T-cell (primary cell): ENCODE measurements at regions not wholly inside any gene's neighbourhood (a gene's known extent, or its start where the extent isn't known, plus 50 kb on each side); places are given as distances from the start of the nearest gene placed in this dataset.

Experiments
- ATAC-seq, 4 experiments: fragments of 200-7000 bp in 3 of 4; fragments of 150-1000 bp in 1 of 4; cut with Tn5 transposase; replicated peaks in 1 of 4; 1 replicate in 3 of 4; 2 replicates in 1 of 4; pipeline ENCODE4 v1.10.0; 2021; ENCODE audit warnings: moderate library complexity in 3 of 4, mild to moderate bottlenecking in 2 of 4, moderate number of reproducible peaks in 1 of 4
- CTCF ChIA-PET, 2 donors: fragments of 300-600 bp; sonication (Branson Sonifier 250); formaldehyde crosslinking; loops; one replicate each; lab custom pipeline; 2022; ENCODE audit warnings: antibody characterized with exemption in 2 of 2; lab: Charles Lee
- POLR2A ChIA-PET, 2 donors: fragments of 300-600 bp; sonication (Branson Sonifier 250); formaldehyde crosslinking; loops; one replicate each; lab custom pipeline; 2022; ENCODE audit warnings: antibody characterized with exemption in 2 of 2; lab: Charles Lee
- DNase-seq, 35 experiments: peaks; one replicate each; pipeline versions ENCODE4 v3.0.0 to v3.0.0-alpha.2; 2013 to 2023
- H3K27ac ChIP-seq: one replicate; pipeline ENCODE4 v1.5.1; 2013; ENCODE audit warnings: low read length
- H3K27me3 ChIP-seq, 2 experiments: replicated peaks in 1 of 2; 1 replicate in 1 of 2; 2 replicates in 1 of 2; pipeline versions ENCODE4 v1.6.1 to v1.7.0; 2013; ENCODE audit warnings: low read length in 1 of 2, mixed read lengths in 1 of 2; ENCODE audit not compliant: control insufficient read depth in 2 of 2, insufficient read depth in 2 of 2; ENCODE audit errors: extremely low read depth in 1 of 2
- H3K36me3 ChIP-seq, 2 donors: 1 replicate in 1 of 2; 2 replicates in 1 of 2; pipeline versions ENCODE4 v1.6.1 to v1.7.0; 2013; ENCODE audit warnings: low read length in 1 of 2; ENCODE audit not compliant: control insufficient read depth in 2 of 2, insufficient read depth in 1 of 2; ENCODE audit errors: extremely low read depth in 1 of 2
- H3K4me1 ChIP-seq, 2 experiments: 1 replicate in 1 of 2; 2 replicates in 1 of 2; pipeline versions ENCODE4 v1.6.1 to v1.7.0; 2013; ENCODE audit warnings: low read length in 2 of 2, mixed read lengths in 1 of 2; ENCODE audit not compliant: insufficient read depth in 2 of 2, control insufficient read depth in 1 of 2; ENCODE audit errors: extremely low read depth in 1 of 2
- H3K4me3 ChIP-seq, 2 donors: 1 replicate in 1 of 2; 2 replicates in 1 of 2; pipeline versions ENCODE4 v1.5.1 to v1.7.0; 2013; ENCODE audit warnings: mild to moderate bottlenecking in 2 of 2, low read length in 1 of 2, moderate library complexity in 1 of 2; ENCODE audit not compliant: control insufficient read depth in 1 of 2; ENCODE audit errors: extremely low read depth in 1 of 2
- H3K9me3 ChIP-seq: 2 replicates; pipeline ENCODE4 v1.7.0; 2013
- H3K27ac Mint-ChIP-seq, 2 donors: one replicate each; pipeline ENCODE4 v1.8.0; 2020 to 2021; ENCODE audit warnings: mild to moderate bottlenecking in 2 of 2, mixed read lengths in 2 of 2
- H3K27me3 Mint-ChIP-seq, 2 donors: one replicate each; pipeline ENCODE4 v1.8.0; 2021 to 2022; ENCODE audit warnings: mixed read lengths in 2 of 2
- H3K36me3 Mint-ChIP-seq: one replicate; pipeline ENCODE4 v1.8.0; 2021; ENCODE audit warnings: mixed read lengths
- H3K4me1 Mint-ChIP-seq, 3 donors: one replicate each; pipeline ENCODE4 v1.8.0; 2020 to 2022; ENCODE audit warnings: mixed read lengths in 3 of 3, mild to moderate bottlenecking in 1 of 3
- H3K4me3 Mint-ChIP-seq, 3 donors: one replicate each; pipeline ENCODE4 v1.8.0; 2020 to 2022; ENCODE audit warnings: mild to moderate bottlenecking in 3 of 3, mixed read lengths in 3 of 3, moderate library complexity in 3 of 3
- H3K9me3 Mint-ChIP-seq, 3 donors: one replicate each; pipeline ENCODE4 v1.8.0; 2020 to 2022; ENCODE audit warnings: mixed read lengths in 3 of 3
- WGBS: methylation state at CpG from one replicate; pipeline ENCODE4 v1.1.5; 2013; ENCODE audit warnings: missing lambda C conversion rate; ENCODE audit not compliant: insufficient coverage; 5-methylcytosine and 5-hydroxymethylcytosine counted together

DNA sequence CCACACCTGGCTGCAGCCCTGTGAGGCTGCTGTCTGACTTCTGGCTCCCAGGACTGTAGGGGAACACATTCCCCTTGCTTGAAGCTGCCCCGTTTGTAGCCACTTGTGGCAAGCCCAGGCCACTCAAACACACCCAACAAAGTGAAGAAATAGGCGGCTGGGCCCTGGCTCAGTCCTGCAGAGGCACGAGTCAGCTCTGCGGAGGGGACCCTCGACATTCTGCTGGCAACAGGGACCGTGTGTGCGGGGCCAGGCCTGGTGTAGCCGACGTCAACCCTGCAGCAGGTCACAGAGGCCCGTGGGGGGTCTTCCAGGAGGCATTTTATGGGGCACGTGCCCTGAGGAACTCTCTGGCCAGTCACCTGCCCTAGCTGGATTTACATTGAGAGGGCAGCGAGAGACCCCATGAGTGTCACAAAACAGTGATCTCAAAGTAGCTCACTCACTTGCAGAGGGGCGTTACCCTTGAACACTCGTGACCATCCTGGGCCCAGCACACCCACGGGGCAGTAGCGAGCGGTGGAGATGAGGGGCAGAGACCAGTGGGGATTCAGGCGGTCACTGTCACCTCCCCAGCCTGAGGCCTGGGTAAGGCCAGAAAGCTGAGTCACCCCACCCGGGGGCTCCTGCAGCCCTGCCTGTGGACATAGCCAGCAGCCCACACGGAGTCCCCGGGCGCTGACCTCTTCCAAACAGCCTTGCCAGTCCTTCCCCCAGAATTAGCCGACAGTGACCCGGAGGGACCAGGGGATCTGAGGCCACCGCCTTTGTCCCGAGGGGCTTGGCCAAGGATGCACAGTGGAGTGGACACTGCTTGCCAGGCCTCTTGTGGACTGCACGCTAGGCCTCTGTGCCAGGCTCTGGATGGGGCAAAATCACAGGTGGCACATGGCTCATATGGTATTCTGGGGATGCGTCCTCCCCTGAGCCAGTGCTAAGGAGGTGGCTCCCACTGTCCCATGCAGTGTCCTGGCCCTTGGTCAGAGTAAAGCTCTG lies 139.5 kb downstream of the CTTN start:
- H3K36me3 Mint-ChIP-seq = no peaks in the 10 kb centered on the region
- H3K27me3 Mint-ChIP-seq = peaks cover 0 to 3% of the 10 kb centered on the region in 2 donors
- Histone ChIP-seq H3K4me3 (no peak overlapping the region), H3K9me3 (no peaks in the 10 kb centered on the region), H3K27me3 (peaks cover 0 to 7% of the 10 kb centered on the region in 2 experiments), H3K4me1 (no peaks in the 10 kb centered on the region), H3K27ac (no peak overlapping the region), H3K36me3 (no peaks in the 10 kb centered on the region)
- peaks cover 0 to 4% (median 0%) of the 10 kb centered on the region in 3 donors for H3K4me1 Mint-ChIP-seq
- no peak overlapping the region for H3K27ac Mint-ChIP-seq
- DNase-seq (no peak), ATAC-seq (no peak)
- no peak overlapping the region for H3K4me3 Mint-ChIP-seq
- ChIA-PET CTCF (interaction anchor here in 1 of 2 donors (0.6 kb wide), 1 partner anchor 22 kb away, joined by 9 read pairs; no protein-coding TSS in a partner anchor), POLR2A (no interaction called here)
- 76% methylated on average over 26 of the region's 28 CpGs for WGBS
- peaks cover 0 to 6% (median 3%) of the 10 kb centered on the region in 3 donors for H3K9me3 Mint-ChIP-seq

DNA sequence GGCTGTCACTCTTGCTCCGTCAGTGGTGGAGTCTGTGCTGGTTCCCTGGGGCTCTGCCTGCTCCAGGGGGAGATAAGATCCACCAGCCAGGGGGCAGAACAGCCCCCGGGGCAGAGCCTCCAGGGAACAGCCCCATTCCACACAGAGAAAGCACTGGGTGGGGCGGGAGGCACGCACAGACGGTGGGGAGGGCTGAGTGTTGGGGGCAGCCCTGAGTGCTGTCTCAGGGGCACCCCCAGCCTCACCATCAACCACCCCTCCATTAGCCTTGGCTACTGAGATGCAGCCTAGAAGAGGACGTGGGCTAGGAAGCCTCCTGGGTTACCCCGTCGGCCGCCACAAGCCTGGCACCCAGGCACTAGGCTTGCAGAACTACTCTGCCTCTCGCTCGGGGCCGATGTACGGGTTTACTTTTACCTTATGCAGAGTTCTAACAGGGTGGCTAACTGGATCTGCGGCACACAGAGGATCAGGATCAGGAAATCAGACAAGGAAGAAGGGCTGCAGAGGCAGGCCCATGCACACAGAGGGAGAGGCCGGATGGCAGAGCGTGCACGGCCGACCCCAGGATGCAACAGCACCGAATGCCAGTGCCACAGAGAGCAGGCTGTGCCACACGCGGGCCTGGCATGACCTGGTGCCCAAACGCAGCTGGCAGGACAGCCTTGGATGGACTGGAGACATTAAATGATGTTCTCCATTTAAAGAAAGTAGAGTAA lies 140.5 kb downstream of the CTTN start:
- Mint-ChIP-seq H3K4me3 (no peak overlapping the region), H3K4me1 (peaks cover 0 to 4% (median 0%) of the 10 kb centered on the region in 3 donors), H3K9me3 (peaks cover 0 to 6% (median 3%) of the 10 kb centered on the region in 3 donors), H3K27ac (no peak overlapping the region), H3K36me3 (no peaks in the 10 kb centered on the region), H3K27me3 (peaks cover 0 to 3% of the 10 kb centered on the region in 2 donors)
- H3K4me3 ChIP-seq = no peak overlapping the region
- no peaks in the 10 kb centered on the region for H3K9me3 ChIP-seq
- no peaks in the 10 kb centered on the region for H3K4me1 ChIP-seq
- no peak overlapping the region for H3K27ac ChIP-seq
- ATAC-seq (no peak), DNase-seq (no peak)
- no peaks in the 10 kb centered on the region for H3K36me3 ChIP-seq
- CTCF ChIA-PET = no interaction called here
- WGBS = 88% methylated on average over 16 of the region's 22 CpGs
- H3K27me3 ChIP-seq = peaks cover 0 to 10% of the 10 kb centered on the region in 2 experiments
- POLR2A ChIA-PET = no interaction called here

DNA sequence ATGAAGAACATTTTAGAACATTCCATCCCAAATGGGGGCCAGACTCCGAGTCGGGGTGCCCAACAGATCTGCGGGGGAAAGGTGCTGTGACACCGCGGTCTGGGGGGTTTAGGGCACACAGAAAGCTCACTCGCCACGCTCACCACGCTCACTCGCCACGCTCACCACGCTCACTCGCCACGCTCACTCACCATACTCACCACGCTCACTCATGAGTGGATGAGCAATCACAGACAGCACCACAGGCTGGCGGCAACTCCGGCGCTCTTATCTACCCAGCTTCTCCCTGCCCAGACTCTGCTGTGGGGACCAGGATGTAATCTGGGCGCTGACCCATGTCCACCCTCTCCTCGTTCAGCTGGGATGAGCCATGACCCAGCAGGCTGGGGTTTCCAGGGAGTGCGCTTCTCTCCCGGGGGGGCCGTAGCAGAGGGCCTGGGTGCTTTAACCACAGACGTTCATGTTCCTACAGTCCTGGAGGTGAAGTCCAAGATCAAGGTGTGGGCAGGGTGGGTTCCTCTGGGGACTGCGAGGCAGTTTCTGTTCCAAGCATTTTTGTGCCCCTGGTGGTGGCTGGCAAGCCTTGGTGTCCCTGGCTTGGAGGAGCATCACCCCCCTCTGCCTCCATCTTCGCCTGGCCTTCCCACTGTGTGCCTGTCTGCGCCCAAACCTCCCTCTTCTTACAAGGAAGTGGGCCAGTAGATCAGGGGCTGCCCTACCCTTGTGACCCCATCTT lies 141.2 kb downstream of the CTTN start:
- Histone ChIP-seq H3K36me3 (no peaks in the 10 kb centered on the region), H3K4me3 (no peak overlapping the region), H3K27ac (no peak overlapping the region), H3K27me3 (peaks cover 0 to 11% of the 10 kb centered on the region in 2 experiments), H3K4me1 (no peaks in the 10 kb centered on the region), H3K9me3 (no peaks in the 10 kb centered on the region)
- ChIA-PET POLR2A (no interaction called here), CTCF (no interaction called here)
- 73% methylated on average over 22 of the region's 26 CpGs for WGBS
- peaks cover 0 to 6% (median 3%) of the 10 kb centered on the region in 3 donors for H3K9me3 Mint-ChIP-seq
- H3K27me3 Mint-ChIP-seq = peaks cover 0 to 3% of the 10 kb centered on the region in 2 donors
- DNase-seq (no peak), ATAC-seq (no peak)
- H3K36me3 Mint-ChIP-seq = no peaks in the 10 kb centered on the region
- no peak overlapping the region for H3K27ac Mint-ChIP-seq
- H3K4me3 Mint-ChIP-seq = no peak overlapping the region
- H3K4me1 Mint-ChIP-seq = peaks cover 0 to 4% (median 0%) of the 10 kb centered on the region in 3 donors

DNA sequence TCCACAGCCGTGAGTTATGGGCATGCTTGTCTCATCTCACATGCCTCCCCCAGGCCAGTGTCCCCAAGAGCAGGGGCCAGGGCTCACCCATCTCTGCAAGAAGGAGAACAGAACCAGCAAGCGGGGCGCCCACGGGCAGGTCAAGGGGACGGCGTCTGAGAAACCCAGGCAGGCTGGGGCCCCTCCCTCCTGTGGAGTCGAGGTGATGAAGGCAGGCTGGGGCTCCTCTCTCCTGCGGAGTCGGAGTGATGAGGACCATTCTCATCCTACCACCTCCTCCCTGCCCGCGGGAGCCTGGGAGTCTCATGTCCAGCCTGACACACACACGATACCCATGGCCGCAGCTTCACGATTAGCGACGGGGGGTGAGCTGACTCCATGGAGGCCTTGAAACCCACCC lies 141.9 kb downstream of the CTTN start:
- Histone ChIP-seq H3K9me3 (no peaks in the 10 kb centered on the region), H3K4me3 (no peak overlapping the region), H3K27me3 (peaks cover 0 to 14% of the 10 kb centered on the region in 2 experiments), H3K4me1 (no peaks in the 10 kb centered on the region), H3K36me3 (no peaks in the 10 kb centered on the region), H3K27ac (no peak overlapping the region)
- no peak overlapping the region for H3K4me3 Mint-ChIP-seq
- H3K27me3 Mint-ChIP-seq = peaks cover 0 to 3% of the 10 kb centered on the region in 2 donors
- CTCF ChIA-PET = no interaction called here
- WGBS = 100% methylated on average over 4 of the region's 16 CpGs
- H3K9me3 Mint-ChIP-seq = peaks cover 0 to 6% (median 3%) of the 10 kb centered on the region in 3 donors
- H3K36me3 Mint-ChIP-seq = no peaks in the 10 kb centered on the region
- no peak for DNase-seq
- peaks cover 0 to 4% (median 0%) of the 10 kb centered on the region in 3 donors for H3K4me1 Mint-ChIP-seq
- POLR2A ChIA-PET = no interaction called here
- ATAC-seq = no peak
- no peak overlapping the region for H3K27ac Mint-ChIP-seq

- Mint-ChIP-seq H3K4me3 (no peak overlapping the region), H3K4me1 (peaks cover 0 to 4% (median 0%) of the 10 kb centered on the region in 3 donors), H3K9me3 (peaks cover 0 to 6% (median 3%) of the 10 kb centered on the region in 3 donors), H3K27ac (no peak overlapping the region), H3K27me3 (peaks cover under 1 to 6% of the 10 kb centered on the region in 2 donors), H3K36me3 (no peaks in the 10 kb centered on the region)
- DNase-seq = no peak
- H3K4me3 ChIP-seq = no peak overlapping the region
- POLR2A ChIA-PET = no interaction called here
- H3K27me3 ChIP-seq = peaks cover 0 to 17% of the 10 kb centered on the region in 2 experiments
- CTCF ChIA-PET = no interaction called here
- no peaks in the 10 kb centered on the region for H3K9me3 ChIP-seq
- H3K36me3 ChIP-seq = no peaks in the 10 kb centered on the region
- no peak for ATAC-seq
- no peaks in the 10 kb centered on the region for H3K4me1 ChIP-seq
- WGBS = 74% methylated on average over 9 of the region's 9 CpGs
- H3K27ac ChIP-seq = no peak overlapping the region
Measured at GRCh38 chr11:70541176-70541575, 142.8 kb downstream of the CTTN start.

GRCh38 chr11:70541699-70542098 lies 143.4 kb downstream of the CTTN start:
- H3K4me3 Mint-ChIP-seq = no peak overlapping the region
- 72% methylated on average over 5 of the region's 5 CpGs for WGBS
- no peak overlapping the region for H3K27ac Mint-ChIP-seq
- H3K9me3 Mint-ChIP-seq = peaks cover 0 to 6% (median 3%) of the 10 kb centered on the region in 3 donors
- no peaks in the 10 kb centered on the region for H3K9me3 ChIP-seq
- H3K27me3 ChIP-seq = peaks cover 0 to 20% of the 10 kb centered on the region in 2 experiments
- H3K4me1 ChIP-seq = no peaks in the 10 kb centered on the region
- CTCF ChIA-PET = no interaction called here
- H3K36me3 ChIP-seq = no peaks in the 10 kb centered on the region
- H3K27me3 Mint-ChIP-seq = peaks cover 5 to 6% of the 10 kb centered on the region in 2 donors
- no peaks in the 10 kb centered on the region for H3K36me3 Mint-ChIP-seq
- no peak for ATAC-seq
- DNase-seq = no peak
- H3K4me1 Mint-ChIP-seq = peaks cover 0 to 4% (median 0%) of the 10 kb centered on the region in 3 donors
- POLR2A ChIA-PET = no interaction called here
- no peak overlapping the region for H3K4me3 ChIP-seq
- H3K27ac ChIP-seq = no peak overlapping the region
